Fibroblast of mammary gland (primary cell): ENCODE measurements at regions not wholly inside any gene's neighbourhood (a gene's known extent, or its start where the extent isn't known, plus 50 kb on each side); places are given as distances from the start of the nearest gene placed in this dataset.

Source experiments
- DNase-seq: peaks from one replicate; pipeline ENCODE4 v3.0.0-alpha.2; 2010; ENCODE audit warnings: low read depth
- H3K4me3 ChIP-seq: 2 replicates; pipeline ENCODE4 v1.5.1; 2011; ENCODE audit warnings: low read depth, mild to moderate bottlenecking, low read length, moderate library complexity; ENCODE audit not compliant: control insufficient read depth
- TF ChIP-seq, protein P1 (sequence below): conservative IDR thresholded peaks from 2 replicates; pipeline ENCODE4 v1.5.1; 2011; ENCODE audit warnings: low read depth, low read length, inconsistent platforms; ENCODE audit not compliant: control insufficient read depth, insufficient read depth

DNA sequence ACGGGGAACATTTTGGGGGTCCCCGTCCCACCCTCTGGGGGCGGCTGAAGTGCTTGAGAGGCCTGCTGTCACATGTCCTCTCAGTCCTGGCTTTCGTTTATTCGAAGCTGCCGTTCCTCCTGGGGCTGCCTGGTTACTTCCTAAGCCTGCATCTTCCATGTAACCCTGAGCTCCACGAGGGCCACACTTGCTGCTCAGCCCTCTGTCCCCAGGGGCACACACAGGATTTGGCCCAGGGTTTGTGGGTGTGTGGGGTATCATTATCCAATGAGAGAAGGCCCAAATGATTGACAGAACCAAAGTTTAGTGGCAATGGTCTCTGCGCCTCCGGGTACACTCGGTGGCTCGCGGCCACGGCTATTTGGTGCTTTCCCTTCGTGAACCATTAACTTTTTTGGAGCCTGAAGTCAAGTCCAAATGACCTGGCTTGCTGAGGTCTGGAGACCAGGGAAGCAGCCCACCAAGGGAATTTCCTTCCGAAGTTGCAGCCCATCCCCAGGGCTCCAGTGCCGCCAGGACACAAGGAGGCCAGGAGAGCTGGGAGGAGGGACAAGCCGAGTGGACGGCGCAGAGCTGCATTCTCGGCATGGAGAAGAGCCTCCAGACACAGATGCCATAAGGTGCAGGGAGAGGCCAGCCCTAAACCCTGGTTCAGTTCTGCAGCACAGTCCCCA, 131.4 kb upstream of the FOXF1 start:
- H3K4me3 ChIP-seq: no peak overlapping the region
- TF ChIP-seq, protein P1, sequence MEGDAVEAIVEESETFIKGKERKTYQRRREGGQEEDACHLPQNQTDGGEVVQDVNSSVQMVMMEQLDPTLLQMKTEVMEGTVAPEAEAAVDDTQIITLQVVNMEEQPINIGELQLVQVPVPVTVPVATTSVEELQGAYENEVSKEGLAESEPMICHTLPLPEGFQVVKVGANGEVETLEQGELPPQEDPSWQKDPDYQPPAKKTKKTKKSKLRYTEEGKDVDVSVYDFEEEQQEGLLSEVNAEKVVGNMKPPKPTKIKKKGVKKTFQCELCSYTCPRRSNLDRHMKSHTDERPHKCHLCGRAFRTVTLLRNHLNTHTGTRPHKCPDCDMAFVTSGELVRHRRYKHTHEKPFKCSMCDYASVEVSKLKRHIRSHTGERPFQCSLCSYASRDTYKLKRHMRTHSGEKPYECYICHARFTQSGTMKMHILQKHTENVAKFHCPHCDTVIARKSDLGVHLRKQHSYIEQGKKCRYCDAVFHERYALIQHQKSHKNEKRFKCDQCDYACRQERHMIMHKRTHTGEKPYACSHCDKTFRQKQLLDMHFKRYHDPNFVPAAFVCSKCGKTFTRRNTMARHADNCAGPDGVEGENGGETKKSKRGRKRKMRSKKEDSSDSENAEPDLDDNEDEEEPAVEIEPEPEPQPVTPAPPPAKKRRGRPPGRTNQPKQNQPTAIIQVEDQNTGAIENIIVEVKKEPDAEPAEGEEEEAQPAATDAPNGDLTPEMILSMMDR: no peak
- DNase-seq: no peak

DNA sequence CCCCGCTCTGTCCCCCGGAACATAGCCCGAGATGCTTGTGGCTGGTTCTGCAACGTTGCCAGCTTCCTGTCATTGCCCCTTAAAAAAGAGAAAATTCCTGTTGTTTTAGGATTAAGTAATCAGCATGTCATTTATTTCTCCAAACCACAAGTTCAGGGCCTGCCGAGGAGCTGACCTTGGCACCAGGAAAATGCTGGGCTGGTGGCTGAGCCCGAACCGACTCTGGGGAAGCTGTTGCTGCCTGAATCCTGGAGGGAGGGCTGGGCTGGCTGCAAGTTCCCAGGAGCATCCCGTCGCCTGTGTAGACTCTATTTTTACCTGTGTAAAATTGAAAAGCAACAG, 130.9 kb upstream of the FOXF1 start:
- peak; percentile 42 for DNase-seq
- TF ChIP-seq, protein P1: no peak
- no peak overlapping the region for H3K4me3 ChIP-seq

DNA sequence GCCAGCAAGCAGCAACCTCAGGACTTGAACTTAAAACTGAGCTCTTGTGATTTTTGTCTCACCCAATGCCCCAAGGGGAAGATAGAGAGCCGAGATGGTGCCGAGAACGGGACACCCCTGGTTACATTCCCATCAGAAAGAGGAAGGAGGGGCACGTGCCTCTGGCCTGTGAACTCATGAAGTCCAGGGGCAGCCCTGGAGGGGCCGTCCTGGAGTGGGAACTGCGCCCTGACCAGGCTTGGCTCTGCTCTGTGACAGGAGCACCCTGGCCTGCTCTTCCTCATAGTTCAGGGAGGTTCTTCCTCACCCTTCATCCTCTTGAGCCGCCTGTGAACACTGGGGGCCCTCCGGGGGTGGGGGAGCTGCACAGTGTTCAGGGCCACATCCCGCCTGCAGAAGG, 130.3 kb upstream of the FOXF1 start:
- H3K4me3 ChIP-seq: no peak overlapping the region
- DNase-seq: no peak
- TF ChIP-seq, protein P1: no peak

DNA sequence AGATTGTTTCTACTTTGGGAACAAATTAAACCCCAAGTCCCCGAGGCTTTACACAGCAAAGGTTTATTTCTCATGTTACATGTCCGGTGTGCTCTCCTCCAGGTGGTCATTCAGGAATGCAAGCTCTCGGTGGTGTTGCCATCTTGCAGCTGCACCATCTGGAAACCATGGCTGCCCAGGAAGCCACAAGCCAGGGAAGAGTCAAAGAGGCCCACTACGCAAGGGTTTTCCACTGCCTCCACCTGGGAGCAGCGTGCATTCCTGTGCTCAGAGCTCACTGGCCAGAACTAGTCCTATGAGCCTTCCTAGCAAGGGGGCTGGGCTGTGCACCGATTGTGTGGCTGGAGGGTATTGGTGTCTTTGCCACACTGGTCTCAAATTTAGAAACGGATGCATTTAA, 128.8 kb upstream of the FOXF1 start:
- no peak for DNase-seq
- TF ChIP-seq, protein P1: no peak
- no peak overlapping the region for H3K4me3 ChIP-seq

DNA sequence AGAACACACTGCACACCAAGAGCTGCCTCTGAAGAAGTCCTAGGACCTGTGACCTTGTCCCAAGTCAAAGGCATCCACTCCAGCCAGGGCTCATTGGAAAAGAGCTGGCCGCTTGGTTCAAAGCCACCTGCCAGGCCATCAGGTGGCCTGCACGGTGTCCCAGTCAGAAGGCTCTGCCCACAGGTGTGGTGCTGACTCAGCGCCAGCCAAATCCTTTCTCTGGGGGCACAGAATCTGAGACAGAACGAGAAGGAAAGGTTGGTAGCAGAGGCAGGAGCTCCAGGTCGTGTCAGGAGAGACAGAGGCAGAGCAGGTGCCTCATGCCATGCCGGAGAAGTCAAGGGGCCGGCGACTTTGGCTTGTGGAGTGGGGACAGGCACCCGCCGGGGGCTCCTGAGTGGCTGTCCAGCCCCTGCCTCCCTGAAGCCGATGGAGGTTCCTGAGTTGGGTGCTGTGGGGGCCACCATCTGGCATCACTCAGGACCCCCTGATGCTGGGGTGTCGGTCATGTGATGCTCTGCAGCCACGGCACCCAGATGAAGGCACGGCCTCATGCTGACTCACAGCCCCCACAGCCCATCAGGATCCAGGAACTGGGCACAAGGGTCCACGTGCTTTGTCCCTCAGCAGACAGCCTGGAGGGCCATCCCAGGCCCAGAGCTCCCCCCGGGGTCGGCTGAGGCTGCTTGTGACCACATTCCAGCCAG, 128.1 kb upstream of the FOXF1 start:
- DNase-seq: no peak
- TF ChIP-seq, protein P1: no peak
- no peak overlapping the region for H3K4me3 ChIP-seq

DNA sequence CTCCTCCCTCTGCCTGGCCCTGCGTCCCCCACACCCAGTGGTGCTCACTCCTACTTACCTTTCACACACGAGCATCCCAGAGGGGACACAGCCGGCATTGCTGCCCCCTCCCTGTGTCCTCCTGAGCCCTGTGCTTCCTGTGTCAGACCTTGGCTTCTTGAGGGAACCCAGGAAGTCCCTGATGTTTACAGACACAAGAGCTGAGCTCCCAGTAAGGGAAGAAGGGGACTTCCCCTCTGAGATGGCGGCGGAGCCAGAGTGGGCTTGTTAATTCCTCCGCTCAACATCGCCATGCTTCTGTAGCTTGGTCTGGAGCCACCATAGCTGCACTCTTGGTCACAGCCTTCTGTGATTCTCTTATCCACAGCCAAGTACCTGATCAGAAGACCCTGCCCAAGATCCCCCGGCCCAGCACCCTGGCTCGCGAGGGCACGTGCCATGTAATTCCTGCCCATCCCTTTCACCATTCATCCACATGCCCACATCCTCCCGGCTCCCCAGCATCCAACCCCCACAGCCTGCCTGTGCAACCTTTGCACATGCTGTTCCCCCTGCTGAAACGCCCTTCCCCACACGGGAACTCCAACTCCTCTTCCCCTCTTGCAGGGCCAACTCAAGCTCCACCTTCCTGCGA, 127.4 kb upstream of the FOXF1 start:
- no peak for DNase-seq
- TF ChIP-seq, protein P1: no peak
- H3K4me3 ChIP-seq: no peak overlapping the region
